Cardiac muscle cell (in vitro differentiated cells and primary cell): ENCODE measurements at regions not wholly inside any gene's neighbourhood (a gene's known extent, or its start where the extent isn't known, plus 50 kb on each side); places are given as distances from the start of the nearest gene placed in this dataset.
A peak's percentile ranks its signal among the peaks of the same experiment; 100 is the strongest.

Experiments
- DNase-seq, 2 donors: peaks; one replicate each; pipeline versions ENCODE4 v3.0.0 to v3.0.0-alpha.2; 2010 to 2017; ENCODE audit warnings: low read depth in 1 of 2, low spot score in 1 of 2
- H3K27ac ChIP-seq: fragments of 200-600 bp; sonication (generic); 2 replicates; pipeline ENCODE4 v1.5.1; 2016
- H3K27me3 ChIP-seq: fragments of 200-600 bp; sonication (generic); 2 replicates; pipeline ENCODE4 v1.6.0; 2016; ENCODE audit warnings: control low read depth
- H3K36me3 ChIP-seq: fragments of 200-600 bp; sonication (generic); 2 replicates; pipeline ENCODE4 v1.5.1; 2016; ENCODE audit warnings: control low read depth
- H3K4me1 ChIP-seq: fragments of 200-600 bp; sonication (generic); 2 replicates; pipeline ENCODE4 v1.8.1; 2017; ENCODE audit warnings: low read depth, mild to moderate bottlenecking, mixed run types
- H3K4me3 ChIP-seq: fragments of 200-600 bp; sonication (generic); 2 replicates; pipeline ENCODE4 v1.5.1; 2016; ENCODE audit warnings: mild to moderate bottlenecking
- H3K9me3 ChIP-seq: fragments of 200-600 bp; sonication (generic); 2 replicates; pipeline ENCODE4 v1.5.1; 2017; ENCODE audit warnings: low read depth, mild to moderate bottlenecking, control low read depth
- CTCF ChIP-seq: IDR thresholded peaks from 2 replicates; pipeline ENCODE4 v1.5.1; 2012; ENCODE audit warnings: low read depth, mild to moderate bottlenecking, low read length

- H3K4me1 ChIP-seq: no peaks in the 10 kb centered on the region
Observed at GRCh38 chr13:91228108-91228507, 119.4 kb upstream of the MIR17HG start.

GRCh38 chr13:91228940-91229339 lies 118.5 kb upstream of the MIR17HG start:
- H3K9me3 ChIP-seq: no peaks in the 10 kb centered on the region
- no peak for TF ChIP-seq CTCF
- DNase-seq: no peak
- H3K4me3 ChIP-seq: no peak overlapping the region
- H3K4me1 ChIP-seq: no peaks in the 10 kb centered on the region
- no peaks in the 10 kb centered on the region for H3K27me3 ChIP-seq
- no peaks in the 10 kb centered on the region for H3K36me3 ChIP-seq
- H3K27ac ChIP-seq: no peak overlapping the region

More at GRCh38 chr13:91228108-91228507, 119.4 kb upstream of the MIR17HG start:
- Histone ChIP-seq H3K27ac (no peak overlapping the region), H3K4me3 (no peak overlapping the region), H3K36me3 (no peaks in the 10 kb centered on the region), H3K9me3 (no peaks in the 10 kb centered on the region), H3K27me3 (no peaks in the 10 kb centered on the region)
- DNase-seq: no peak
- no peak for TF ChIP-seq CTCF

- Histone ChIP-seq H3K4me1 (no peaks in the 10 kb centered on the region), H3K4me3 (no peak overlapping the region), H3K36me3 (no peaks in the 10 kb centered on the region), H3K27me3 (no peaks in the 10 kb centered on the region), H3K27ac (no peak overlapping the region), H3K9me3 (no peaks in the 10 kb centered on the region)
- TF ChIP-seq CTCF: no peak
- DNase-seq: no peak
Observed at GRCh38 chr13:91232716-91233115, 114.8 kb upstream of the MIR17HG start.

GRCh38 chr13:91233291-91233690 lies 114.2 kb upstream of the MIR17HG start:
- no peaks in the 10 kb centered on the region for H3K27me3 ChIP-seq
- H3K27ac ChIP-seq: no peak overlapping the region
- H3K9me3 ChIP-seq: no peaks in the 10 kb centered on the region
- H3K4me3 ChIP-seq: no peak overlapping the region
- H3K36me3 ChIP-seq: no peaks in the 10 kb centered on the region
- no peak for TF ChIP-seq CTCF
- DNase-seq: no peak
- no peaks in the 10 kb centered on the region for H3K4me1 ChIP-seq

GRCh38 chr13:91236182-91236581 lies 111.3 kb upstream of the MIR17HG start:
- H3K4me1 ChIP-seq: no peaks in the 10 kb centered on the region
- no peak overlapping the region for H3K27ac ChIP-seq
- no peak for TF ChIP-seq CTCF
- peak in 1 of 2 donors; percentile 5 for DNase-seq
- no peaks in the 10 kb centered on the region for H3K27me3 ChIP-seq
- no peak overlapping the region for H3K4me3 ChIP-seq
- no peaks in the 10 kb centered on the region for H3K36me3 ChIP-seq
- H3K9me3 ChIP-seq: no peaks in the 10 kb centered on the region

- Histone ChIP-seq H3K27ac (no peak overlapping the region), H3K9me3 (no peaks in the 10 kb centered on the region), H3K36me3 (no peaks in the 10 kb centered on the region), H3K4me3 (no peak overlapping the region), H3K27me3 (no peaks in the 10 kb centered on the region), H3K4me1 (no peaks in the 10 kb centered on the region)
- no peak for TF ChIP-seq CTCF
- no peak for DNase-seq
Observed at GRCh38 chr13:91236921-91237320, 110.6 kb upstream of the MIR17HG start.
